GM18867 (cell line): ENCODE measurements at regions not wholly inside any gene's neighbourhood (a gene's known extent, or its start where the extent isn't known, plus 50 kb on each side); places are given as distances from the start of the nearest gene placed in this dataset.
A peak's percentile ranks its signal among the peaks of the same experiment; 100 is the strongest.

Source experiments
- ATAC-seq: cut with Tn5 transposase; IDR thresholded peaks from one replicate; pipeline ENCODE4 v1.9.1; 2021; ENCODE audit warnings: mild to moderate bottlenecking, moderate library complexity; ENCODE audit not compliant: unreplicated experiment

GRCh38 chr14:38105106-38105702 lies 102.5 kb upstream of the SSTR1 start:
- no peak for ATAC-seq

- peak; percentile 66 for ATAC-seq
These were observed 100.5 kb upstream of the SSTR1 start for GRCh38 chr14:38107216-38107631.

GRCh38 chr14:38108681-38109080 lies 99.0 kb upstream of the SSTR1 start:
- ATAC-seq: no peak

GRCh38 chr14:38110258-38110657 lies 97.4 kb upstream of the SSTR1 start:
- ATAC-seq: no peak

GRCh38 chr14:38111046-38111445 lies 96.7 kb upstream of the SSTR1 start:
- no peak for ATAC-seq

- no peak for ATAC-seq
These were observed 94.2 kb upstream of the SSTR1 start for GRCh38 chr14:38113546-38113945.

GRCh38 chr14:38116895-38117294 lies 90.8 kb upstream of the SSTR1 start:
- ATAC-seq: no peak

- no peak for ATAC-seq
These were observed 87.6 kb upstream of the SSTR1 start for GRCh38 chr14:38120109-38120508.

- no peak for ATAC-seq
These were observed 86.2 kb upstream of the SSTR1 start for GRCh38 chr14:38121320-38122020.

- no peak for ATAC-seq
These were observed 85.5 kb upstream of the SSTR1 start for GRCh38 chr14:38122241-38122640.

GRCh38 chr14:38124506-38124905 lies 83.2 kb upstream of the SSTR1 start:
- ATAC-seq: no peak

GRCh38 chr14:38125481-38126037 lies 82.1 kb upstream of the SSTR1 start:
- ATAC-seq: no peak

GRCh38 chr14:38127356-38127755 lies 80.3 kb upstream of the SSTR1 start:
- ATAC-seq: no peak

GRCh38 chr14:38127784-38128183 lies 79.9 kb upstream of the SSTR1 start:
- no peak for ATAC-seq

- no peak for ATAC-seq
These were observed 79.1 kb upstream of the SSTR1 start for GRCh38 chr14:38128640-38129039.

- no peak for ATAC-seq
These were observed 78.5 kb upstream of the SSTR1 start for GRCh38 chr14:38129192-38129591.

- ATAC-seq: no peak
These were observed 78.0 kb upstream of the SSTR1 start for GRCh38 chr14:38129705-38130104.

GRCh38 chr14:38134416-38135030 lies 73.2 kb upstream of the SSTR1 start:
- no peak for ATAC-seq

GRCh38 chr14:38135106-38135867 lies 72.4 kb upstream of the SSTR1 start:
- no peak for ATAC-seq

GRCh38 chr14:38137005-38137404 lies 70.7 kb upstream of the SSTR1 start:
- no peak for ATAC-seq

- peak; percentile 49 for ATAC-seq
These were observed 69.1 kb upstream of the SSTR1 start for GRCh38 chr14:38138473-38139138.
